ENCODE measurements at regions not wholly inside any gene's neighbourhood (a gene's known extent, or its start where the extent isn't known, plus 50 kb on each side); places are given as distances from the start of the nearest gene placed in this dataset.

DNA sequence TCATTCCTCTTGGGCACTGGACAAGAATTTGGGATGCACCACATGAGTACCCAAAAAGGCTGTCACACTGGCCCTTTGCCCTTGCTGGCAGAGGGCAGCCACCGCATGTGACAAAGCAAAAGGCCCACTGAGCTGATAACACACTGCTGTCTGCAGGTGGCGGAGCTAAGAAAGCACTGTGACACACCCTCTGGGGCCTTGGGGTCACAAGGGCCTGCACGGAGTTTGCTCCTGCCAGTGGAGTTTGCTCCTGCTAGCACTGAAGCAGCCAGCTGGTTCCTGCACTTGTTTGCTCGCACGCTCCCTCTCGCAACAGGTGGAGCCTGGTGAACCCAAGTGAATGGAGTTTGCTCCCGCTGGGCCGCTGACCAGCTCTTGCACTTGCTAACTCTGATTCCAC, 132.6 kb downstream of the LCA5 start (continued):
- TF ChIP-seq, protein P1, sequence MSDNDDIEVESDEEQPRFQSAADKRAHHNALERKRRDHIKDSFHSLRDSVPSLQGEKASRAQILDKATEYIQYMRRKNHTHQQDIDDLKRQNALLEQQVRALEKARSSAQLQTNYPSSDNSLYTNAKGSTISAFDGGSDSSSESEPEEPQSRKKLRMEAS (IDR thresholded peaks at IDR 0.05): peak; percentile 65
- TF ChIP-seq NCOA2 (CRISPR knock-in tag; IDR thresholded peaks at IDR 0.05) (peak; percentile 25; the same call in 1 of the 2 replicates), MIXL1 (CRISPR knock-in tag; IDR thresholded peaks at IDR 0.05) (peak; percentile 28; the same call in 1 of the 2 replicates), RXRA (CRISPR knock-in tag; IDR thresholded peaks at IDR 0.05) (peak; percentile 76; the same call in 1 of the 2 replicates), ZFP36L1 (CRISPR knock-in tag; IDR thresholded peaks at IDR 0.05) (no peak), PHF5A (CRISPR knock-in tag; IDR thresholded peaks at IDR 0.05; ENCODE audit: low read depth, unreplicated experiment) (no peak), ZNF264 (CRISPR knock-in tag; IDR thresholded peaks at IDR 0.05) (peak; percentile 53; the same call in 1 of the 2 replicates), POGZ (CRISPR knock-in tag; IDR thresholded peaks at IDR 0.05) (peak; percentile 87), NONO (IDR thresholded peaks at IDR 0.05) (no peak), NONO (CRISPR knock-in tag; conservative IDR thresholded peaks at IDR 0.05) (peak; percentile 79; the same call in 1 of the 2 replicates)
- TF ChIP-seq, protein P2, sequence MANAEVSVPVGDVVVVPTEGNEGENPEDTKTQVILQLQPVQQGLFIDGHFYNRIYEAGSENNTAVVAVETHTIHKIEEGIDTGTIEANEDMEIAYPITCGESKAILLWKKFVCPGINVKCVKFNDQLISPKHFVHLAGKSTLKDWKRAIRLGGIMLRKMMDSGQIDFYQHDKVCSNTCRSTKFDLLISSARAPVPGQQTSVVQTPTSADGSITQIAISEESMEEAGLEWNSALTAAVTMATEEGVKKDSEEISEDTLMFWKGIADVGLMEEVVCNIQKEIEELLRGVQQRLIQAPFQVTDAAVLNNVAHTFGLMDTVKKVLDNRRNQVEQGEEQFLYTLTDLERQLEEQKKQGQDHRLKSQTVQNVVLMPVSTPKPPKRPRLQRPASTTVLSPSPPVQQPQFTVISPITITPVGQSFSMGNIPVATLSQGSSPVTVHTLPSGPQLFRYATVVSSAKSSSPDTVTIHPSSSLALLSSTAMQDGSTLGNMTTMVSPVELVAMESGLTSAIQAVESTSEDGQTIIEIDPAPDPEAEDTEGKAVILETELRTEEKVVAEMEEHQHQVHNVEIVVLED (CRISPR knock-in tag; IDR thresholded peaks at IDR 0.05; ENCODE audit: borderline replicate concordance): peak; percentile 48; the same call in 1 of the 2 replicates
- TF ChIP-seq, protein P3, sequence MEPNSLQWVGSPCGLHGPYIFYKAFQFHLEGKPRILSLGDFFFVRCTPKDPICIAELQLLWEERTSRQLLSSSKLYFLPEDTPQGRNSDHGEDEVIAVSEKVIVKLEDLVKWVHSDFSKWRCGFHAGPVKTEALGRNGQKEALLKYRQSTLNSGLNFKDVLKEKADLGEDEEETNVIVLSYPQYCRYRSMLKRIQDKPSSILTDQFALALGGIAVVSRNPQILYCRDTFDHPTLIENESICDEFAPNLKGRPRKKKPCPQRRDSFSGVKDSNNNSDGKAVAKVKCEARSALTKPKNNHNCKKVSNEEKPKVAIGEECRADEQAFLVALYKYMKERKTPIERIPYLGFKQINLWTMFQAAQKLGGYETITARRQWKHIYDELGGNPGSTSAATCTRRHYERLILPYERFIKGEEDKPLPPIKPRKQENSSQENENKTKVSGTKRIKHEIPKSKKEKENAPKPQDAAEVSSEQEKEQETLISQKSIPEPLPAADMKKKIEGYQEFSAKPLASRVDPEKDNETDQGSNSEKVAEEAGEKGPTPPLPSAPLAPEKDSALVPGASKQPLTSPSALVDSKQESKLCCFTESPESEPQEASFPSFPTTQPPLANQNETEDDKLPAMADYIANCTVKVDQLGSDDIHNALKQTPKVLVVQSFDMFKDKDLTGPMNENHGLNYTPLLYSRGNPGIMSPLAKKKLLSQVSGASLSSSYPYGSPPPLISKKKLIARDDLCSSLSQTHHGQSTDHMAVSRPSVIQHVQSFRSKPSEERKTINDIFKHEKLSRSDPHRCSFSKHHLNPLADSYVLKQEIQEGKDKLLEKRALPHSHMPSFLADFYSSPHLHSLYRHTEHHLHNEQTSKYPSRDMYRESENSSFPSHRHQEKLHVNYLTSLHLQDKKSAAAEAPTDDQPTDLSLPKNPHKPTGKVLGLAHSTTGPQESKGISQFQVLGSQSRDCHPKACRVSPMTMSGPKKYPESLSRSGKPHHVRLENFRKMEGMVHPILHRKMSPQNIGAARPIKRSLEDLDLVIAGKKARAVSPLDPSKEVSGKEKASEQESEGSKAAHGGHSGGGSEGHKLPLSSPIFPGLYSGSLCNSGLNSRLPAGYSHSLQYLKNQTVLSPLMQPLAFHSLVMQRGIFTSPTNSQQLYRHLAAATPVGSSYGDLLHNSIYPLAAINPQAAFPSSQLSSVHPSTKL (CRISPR knock-in tag; IDR thresholded peaks at IDR 0.05): peak; percentile 73
- TF ChIP-seq, protein P4, sequence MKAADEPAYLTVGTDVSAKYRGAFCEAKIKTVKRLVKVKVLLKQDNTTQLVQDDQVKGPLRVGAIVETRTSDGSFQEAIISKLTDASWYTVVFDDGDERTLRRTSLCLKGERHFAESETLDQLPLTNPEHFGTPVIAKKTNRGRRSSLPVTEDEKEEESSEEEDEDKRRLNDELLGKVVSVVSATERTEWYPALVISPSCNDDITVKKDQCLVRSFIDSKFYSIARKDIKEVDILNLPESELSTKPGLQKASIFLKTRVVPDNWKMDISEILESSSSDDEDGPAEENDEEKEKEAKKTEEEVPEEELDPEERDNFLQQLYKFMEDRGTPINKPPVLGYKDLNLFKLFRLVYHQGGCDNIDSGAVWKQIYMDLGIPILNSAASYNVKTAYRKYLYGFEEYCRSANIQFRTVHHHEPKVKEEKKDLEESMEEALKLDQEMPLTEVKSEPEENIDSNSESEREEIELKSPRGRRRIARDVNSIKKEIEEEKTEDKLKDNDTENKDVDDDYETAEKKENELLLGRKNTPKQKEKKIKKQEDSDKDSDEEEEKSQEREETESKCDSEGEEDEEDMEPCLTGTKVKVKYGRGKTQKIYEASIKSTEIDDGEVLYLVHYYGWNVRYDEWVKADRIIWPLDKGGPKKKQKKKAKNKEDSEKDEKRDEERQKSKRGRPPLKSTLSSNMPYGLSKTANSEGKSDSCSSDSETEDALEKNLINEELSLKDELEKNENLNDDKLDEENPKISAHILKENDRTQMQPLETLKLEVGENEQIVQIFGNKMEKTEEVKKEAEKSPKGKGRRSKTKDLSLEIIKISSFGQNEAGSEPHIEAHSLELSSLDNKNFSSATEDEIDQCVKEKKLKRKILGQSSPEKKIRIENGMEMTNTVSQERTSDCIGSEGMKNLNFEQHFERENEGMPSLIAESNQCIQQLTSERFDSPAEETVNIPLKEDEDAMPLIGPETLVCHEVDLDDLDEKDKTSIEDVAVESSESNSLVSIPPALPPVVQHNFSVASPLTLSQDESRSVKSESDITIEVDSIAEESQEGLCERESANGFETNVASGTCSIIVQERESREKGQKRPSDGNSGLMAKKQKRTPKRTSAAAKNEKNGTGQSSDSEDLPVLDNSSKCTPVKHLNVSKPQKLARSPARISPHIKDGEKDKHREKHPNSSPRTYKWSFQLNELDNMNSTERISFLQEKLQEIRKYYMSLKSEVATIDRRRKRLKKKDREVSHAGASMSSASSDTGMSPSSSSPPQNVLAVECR (CRISPR knock-in tag; IDR thresholded peaks at IDR 0.05; ENCODE audit: borderline replicate concordance): peak; percentile 61; the same call in 1 of the 2 replicates

Measured in HepG2 (cell line).